ENCODE measurements at regions not wholly inside any gene's neighbourhood (a gene's known extent, or its start where the extent isn't known, plus 50 kb on each side); places are given as distances from the start of the nearest gene placed in this dataset.
"Not testable (repeated sequence)": the region's sequence is repeated elsewhere in the genome, so short reads cannot be mapped to it uniquely, and the experiment has no call there.

DNA sequence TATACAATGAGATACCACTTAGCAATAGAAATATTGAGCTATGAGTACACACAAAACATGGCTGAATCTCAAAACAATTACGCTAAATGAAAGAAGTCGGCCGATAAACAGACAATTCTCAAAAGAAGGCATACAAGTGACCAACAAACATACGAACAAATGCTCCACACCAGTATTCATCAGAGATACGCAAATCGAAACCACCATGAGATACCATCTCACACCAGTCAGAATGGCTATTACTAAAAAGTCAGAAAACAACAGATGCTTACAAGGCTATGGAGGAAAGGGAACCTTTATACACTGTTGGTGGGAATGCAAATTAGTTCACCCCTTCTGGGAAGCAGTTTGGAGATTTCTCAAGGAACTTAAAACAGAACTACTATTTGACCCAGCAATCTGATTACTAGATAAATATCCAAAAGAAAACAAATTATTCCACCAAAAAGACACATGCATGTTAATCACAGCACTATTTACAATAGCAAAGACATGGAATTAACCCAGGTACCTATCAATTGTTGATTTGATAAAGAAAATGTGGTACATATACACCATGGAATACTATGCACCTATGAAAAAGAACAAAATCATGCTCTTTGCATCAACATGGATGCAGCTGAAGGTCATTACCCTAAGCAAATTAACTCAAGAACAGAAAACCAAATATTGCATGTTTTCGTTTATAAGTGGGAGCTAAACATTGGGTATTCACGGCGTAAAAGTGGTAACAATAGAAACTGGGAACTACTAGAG lies 90.9 kb upstream of the GRAMD1B start:
- no peak for DNase-seq

DNA sequence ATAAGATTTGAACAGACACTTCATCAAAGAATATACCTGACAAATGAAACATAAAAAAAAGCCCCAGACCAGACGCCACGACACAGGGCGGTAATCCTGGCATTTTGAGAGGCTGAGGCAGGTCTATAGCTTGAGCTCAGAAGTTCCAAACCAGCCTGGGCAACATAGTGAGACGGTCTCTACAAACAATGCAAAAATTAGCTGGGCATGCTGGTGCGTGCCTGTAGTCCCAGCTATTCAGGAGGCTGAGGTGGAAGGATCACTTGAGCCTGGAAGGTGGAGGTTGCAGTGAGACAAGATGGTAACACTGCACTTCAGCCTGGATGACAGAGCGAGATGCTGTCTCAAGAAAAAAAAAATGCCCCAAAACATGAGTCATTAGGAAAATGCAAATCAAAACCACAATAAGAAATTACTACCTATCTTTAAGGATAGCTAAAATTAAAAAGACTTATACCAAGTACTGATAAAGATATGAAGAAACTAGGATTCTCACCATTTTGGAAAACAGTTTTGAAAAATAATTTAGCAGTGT lies 91.7 kb upstream of the GRAMD1B start:
- no peak for DNase-seq

DNA sequence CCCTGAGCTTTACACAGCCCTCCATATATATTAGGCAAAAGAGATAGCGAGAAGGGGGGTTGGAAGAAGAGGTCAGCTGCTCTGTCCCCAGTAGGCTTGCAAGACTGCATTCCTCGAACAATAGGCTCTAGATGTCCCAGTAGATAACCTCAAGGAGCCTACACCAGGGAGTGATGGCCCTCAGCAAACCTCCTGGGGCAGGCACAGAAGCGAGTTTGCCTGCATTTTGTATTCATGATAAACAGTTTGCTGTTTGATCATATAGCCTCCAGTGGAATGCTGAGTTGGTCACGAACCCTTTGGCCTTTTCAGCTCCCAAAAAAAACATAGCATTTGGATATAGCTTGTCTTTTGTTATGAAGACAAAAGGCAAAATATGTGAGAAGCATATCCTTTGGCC lies 95.1 kb upstream of the GRAMD1B start:
- no peak for DNase-seq

DNA sequence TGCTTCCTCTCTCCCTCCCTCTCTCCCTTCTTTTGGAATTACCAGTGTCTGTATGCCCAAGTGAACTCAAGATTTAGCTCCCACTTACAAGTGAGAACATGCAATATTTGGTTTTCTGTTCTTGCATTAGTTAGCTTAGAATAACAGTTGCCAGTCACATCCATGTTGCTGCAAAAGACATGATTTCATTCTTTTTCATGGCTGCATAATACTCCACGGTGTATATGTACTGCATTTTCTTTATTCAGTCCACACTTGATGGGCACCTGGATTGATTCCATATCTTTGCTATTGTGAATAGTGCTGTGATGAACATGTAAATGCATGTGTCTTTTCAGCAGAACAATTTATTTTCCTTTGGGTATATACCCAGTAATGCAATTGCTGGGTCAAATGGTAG lies 97.5 kb upstream of the GRAMD1B start:
- DNase-seq, result not testable (repeated sequence)

DNA sequence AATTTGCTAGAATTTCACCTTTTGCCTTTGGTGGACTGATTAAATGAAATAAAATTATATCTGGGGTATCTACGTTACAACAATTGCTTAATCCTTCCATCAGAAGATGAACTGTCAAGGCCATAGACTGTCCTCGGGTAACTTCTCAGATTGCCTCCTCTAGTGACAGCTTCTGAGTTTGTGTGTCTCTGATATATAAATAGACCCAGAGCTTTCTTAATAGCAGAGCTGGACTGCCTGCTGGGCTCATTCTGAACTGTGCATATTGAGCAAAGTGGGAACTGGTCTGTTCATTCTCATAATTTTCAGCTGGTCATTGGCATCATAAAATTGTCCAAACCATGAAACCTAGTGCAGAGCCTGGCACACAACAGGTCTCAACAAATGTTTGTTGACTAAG lies 99.1 kb upstream of the GRAMD1B start:
- no peak for DNase-seq

DNA sequence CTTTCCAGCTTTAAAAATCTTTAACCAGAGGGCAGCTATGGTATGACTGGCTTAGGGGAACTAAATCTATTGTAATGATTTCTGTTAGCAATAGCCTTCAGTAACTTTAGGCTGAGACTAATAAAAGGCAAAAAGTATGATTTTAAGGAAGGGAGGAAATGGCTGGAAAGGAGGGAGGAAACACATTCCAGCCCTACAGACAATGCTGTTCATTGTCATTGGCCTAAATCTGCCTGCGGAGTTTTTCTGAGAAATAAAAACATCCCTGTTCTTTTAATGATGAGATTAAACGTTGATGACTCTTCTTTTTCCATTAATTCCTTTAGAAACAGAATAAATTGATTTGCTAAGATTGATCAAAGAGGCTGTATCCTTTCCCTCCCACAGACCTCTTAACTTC lies 99.6 kb upstream of the GRAMD1B start:
- DNase-seq, result no peak

DNA sequence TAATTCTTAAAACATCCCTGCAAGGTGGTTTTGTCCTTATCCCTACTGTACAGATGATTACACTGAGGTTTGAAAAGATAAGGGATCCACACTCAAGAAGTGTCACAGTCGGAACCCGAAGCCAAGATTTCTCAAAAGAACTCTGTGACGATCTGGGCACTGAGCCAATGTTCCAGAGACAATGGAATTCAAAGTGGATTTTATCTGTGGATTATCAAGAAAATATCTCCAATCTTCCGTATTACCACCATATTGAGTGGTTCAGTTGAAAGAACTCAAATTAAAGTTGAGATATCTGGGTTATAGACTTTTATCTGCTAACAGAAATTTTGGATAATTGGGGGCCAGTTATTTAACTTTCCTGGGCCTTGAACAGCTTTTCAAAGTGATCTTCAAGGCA lies 100.0 kb upstream of the GRAMD1B start:
- no peak for DNase-seq

DNA sequence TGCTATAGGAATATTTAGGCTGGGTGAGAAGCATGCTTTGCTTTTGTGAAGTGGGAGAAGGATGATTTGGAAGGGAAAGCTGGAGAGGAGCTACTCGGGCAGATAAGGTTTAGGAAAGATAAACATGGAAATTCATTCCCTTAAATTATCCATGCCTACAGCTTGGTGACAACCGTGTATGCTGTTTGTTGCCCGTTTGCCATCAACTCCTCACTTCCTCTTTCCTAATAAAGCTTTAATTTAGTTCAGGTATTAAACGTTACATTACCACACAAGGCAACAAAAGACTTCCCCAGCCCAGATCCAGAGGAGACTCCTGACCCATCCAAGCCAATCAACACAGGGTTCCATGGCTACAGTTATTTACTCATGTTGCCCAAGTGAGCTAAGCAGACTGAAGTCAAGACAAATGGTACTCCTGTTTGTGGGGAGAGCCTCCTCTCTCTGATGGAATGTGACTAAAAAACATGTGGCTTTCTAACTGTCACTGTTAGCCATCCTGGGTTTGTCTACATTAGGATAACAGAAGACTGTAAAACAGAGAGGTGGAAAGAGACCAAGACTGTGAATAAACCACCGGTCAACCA lies 101.7 kb upstream of the GRAMD1B start:
- DNase-seq, result no peak

DNA sequence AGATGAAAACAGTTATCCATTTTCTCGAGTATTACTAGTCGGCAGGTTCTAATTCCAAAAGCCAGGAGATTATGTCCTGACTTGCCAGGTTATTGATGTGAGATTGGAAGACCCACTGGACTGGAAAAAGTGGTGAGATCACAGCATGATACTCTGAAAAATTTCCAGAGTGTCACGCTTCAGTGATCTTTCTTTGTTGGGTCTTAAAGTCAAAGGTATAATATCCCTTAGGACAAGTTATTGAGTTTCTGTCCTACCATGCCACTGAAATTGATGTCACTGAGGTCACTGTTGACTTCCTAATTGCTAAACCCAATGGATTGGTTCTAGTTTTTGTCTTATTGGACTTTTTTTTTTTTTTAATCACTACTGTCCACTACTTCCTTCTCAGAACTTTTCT lies 104.5 kb upstream of the GRAMD1B start:
- peak; percentile 29 for DNase-seq

DNA sequence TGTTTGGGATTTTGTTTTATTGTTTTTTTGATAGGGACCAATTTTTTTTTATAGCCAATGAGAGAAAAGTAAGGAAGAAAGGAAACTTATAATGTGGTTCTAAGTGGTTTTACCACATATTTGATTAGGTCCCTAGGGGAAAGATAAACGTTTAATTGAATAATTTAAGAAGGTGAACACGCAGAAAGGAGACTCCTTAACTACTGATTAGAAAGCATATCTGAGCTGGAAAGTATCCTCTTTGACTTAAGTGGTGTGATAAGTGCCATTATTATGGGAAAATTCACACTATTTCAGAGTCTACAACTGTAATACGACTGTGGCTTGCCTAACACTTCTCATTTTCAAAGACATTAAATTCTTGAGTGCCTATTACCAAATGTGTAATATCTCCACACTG lies 106.5 kb upstream of the GRAMD1B start:
- no peak for DNase-seq

DNA sequence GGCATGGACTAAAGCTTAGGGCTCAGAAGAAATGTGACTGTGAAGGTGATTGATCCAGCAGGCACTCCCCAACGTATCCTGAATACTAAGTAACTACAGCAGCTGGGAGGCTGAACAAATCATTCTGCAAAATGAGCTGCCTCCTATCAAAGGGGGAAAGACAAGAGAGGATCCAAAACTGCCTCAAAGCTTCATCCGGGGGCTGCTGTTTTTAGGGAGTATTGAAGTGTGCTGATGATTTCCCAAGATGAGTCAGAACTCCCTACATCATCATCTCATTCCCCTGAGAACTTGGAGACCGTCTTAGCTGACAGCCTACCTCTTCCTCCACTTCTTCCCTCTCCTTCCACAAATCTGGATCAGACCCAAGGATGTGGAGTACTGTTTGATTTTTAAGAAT lies 108.4 kb upstream of the GRAMD1B start:
- no peak for DNase-seq

DNA sequence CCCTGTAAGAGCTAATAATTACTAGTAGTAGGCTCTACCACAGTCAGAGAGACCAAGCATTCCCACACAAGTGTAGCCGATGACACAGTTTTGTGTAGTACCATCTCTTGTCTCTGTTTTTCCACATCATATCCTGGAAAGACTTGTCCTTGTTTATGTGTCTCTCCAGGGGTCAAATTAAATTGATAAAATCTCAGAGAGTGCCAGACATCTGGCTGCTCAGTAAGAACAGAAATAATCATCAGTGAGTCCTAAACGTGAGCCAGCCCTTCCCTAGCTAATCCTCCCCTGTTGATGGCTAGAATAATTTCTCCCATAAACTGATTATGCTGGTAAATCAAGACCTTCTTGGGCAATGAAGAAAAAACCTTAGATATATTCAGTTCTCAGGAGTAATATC lies 111.4 kb upstream of the GRAMD1B start:
- no peak for DNase-seq

DNA sequence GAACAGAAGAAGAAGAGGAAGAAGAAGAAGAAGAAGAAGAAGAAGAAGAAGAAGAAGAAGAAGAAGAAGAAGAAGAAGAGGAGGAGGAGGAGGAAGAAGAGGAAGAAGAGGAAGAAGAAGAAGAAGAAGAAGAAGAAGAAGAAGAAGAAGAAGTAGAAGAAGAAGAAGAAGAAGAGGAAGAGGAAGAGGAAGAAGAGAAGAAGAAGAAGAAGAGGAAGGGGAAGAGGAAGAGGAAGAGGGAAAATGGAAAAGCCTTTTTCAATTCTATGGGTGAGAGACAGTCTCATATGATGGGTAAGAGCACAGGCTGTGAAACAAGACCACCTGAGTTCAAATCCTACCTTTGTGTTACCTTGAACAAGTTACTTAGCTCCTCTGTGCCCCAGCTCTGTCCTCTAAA lies 111.9 kb upstream of the GRAMD1B start:
- not testable (repeated sequence) for DNase-seq

DNA sequence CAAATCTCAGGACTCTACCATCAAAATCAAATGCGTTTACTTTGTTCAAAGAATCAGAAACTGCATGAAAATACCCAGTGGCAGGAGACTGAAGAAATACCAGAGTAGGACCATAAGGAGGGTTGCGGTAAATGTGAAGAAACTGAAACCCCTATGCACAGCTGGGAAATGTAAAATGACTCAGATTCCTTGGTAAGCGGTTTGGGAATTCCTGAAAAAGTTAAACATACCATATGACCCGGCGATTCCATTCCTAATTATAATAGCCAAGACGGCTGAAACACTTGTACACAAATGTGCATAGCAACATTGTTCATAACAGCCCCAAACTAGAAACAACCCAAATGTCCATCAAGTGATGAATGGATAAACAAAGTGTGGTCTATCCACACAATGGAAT lies 114.1 kb upstream of the GRAMD1B start:
- DNase-seq, result peak; percentile 35

DNA sequence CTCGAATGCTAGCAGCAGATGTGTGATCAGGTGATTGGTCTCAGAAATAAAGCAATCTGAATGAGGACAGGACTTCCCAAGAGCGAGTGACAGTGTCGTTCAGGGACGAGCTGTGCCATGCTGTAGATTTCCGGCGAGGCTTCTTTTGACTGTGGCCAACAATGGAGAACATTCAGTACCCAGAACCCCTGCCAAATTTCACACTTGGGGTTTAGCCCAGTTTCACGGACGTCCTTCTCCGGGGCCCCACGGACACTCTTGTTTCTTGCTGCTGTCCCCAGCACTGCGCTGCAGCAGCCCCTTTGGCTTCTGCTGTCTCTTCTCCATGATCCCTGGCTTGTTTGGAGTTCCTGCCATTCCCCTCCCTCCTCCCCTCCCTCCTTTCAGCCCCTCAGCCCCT lies 115.1 kb upstream of the GRAMD1B start:
- no peak for DNase-seq

DNA sequence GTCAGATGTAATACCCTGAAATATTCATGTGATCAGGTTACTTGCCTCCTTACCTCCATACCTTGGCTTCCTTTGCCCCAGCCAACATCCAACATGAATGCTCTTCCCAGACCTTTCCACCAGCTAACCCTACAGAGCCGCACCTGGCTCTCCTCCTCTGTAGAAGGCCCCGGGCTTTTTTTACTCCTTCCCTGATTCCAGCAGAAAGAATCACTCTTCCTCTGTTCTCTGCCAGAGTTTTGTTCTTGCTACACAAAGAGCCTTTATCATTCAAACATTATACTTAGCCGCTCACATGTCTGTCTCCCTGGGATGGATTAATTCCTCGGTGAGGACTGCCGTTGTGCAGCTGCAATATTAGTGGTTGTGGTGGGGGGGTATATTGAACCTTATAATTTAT lies 116.8 kb upstream of the GRAMD1B start:
- DNase-seq, result no peak

DNA sequence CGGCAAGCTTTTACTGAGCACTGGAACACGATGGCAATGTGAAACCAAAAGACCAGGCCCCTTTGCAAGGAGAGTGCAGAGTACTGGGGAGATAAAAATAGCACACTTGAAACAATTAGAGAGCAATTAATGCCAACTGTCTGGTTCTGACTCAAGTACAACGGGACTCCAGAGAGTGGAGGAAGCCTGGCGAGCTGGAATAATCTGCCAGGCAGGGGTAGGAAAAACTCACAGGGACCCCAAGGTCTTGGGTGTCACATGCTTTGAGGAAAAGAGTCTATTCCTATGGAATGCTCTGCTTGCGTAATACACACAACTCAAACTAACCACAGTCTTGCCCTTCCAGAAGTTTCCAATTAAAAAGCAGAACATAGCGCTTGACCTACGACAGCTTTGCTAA lies 113.0 kb upstream of the CLMP start:
- DNase-seq, result peak; percentile 8

DNA sequence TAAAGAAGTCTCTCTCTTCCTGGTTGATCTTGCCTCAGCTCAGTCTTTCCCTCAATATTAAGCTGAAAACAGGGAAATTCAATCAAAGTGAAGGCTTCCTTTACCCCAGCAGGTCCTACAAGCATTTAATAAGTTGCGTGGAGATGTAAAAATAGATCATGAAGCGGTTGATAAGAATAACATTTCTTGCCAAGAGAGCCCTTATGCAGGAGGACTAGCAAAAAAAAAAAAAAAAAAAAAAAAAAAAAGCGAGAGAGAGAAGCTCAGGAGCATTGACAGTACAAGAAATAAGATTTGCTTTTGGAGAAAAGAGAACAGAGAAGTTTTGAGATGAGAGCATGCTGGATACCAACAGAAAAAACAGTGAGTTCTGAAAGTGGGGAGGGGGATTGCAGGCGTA lies 112.2 kb upstream of the CLMP start:
- DNase-seq, result no peak

DNA sequence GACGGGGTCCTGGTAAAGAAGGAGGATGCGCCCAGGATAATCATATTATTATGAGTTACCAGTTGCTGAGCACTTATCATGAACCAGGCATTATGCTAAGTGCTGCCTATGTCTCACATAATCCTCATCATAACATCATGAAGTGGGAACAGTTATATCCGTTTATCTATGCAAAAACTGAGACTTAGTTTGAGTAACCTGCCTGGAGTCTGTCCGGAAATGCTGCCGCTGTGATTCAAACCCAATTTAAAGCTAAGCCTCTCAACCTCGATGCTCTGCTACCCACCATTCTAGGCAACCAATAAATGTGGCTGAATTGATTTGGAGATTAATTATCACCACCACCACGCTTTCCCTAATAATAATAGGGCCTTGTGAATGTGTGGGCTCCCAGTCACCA lies 111.5 kb upstream of the CLMP start:
- DNase-seq, result no peak

DNA sequence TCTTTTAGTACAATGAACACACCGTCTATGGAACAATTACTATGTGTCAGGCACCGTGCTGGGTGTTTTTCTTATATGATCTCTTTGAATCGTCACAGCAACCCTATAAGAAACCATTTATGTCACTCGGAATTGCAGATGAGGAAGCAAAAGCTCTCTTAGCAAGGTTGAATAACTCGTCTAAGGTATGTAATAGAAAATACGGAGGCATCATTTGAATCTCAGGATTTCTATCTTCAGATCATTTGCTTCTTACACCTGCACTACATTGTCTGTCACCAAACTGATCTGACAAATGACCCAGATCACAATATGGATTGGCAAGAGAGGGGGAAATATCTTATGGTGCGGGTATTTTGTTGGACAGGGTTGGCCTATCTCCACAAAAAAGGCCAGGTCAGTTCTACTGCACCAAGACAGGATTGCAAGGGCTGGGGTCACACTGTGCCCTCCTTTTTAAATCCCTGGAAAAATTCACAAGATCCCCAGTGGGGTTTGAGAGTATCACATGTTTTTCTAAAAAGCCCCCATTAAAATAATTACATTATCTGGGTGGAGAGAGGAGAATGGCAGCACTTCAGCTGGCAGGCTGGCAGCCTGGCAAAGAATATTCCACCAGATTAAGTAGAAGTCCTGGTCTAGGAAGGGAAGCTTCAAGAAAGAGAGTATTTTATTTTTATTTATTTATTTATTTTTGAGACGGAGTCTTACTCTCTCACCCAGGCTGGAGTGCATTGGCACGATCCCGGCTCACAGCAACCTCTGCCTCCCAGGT lies 110.7 kb upstream of the CLMP start:
- no peak for DNase-seq

DNA sequence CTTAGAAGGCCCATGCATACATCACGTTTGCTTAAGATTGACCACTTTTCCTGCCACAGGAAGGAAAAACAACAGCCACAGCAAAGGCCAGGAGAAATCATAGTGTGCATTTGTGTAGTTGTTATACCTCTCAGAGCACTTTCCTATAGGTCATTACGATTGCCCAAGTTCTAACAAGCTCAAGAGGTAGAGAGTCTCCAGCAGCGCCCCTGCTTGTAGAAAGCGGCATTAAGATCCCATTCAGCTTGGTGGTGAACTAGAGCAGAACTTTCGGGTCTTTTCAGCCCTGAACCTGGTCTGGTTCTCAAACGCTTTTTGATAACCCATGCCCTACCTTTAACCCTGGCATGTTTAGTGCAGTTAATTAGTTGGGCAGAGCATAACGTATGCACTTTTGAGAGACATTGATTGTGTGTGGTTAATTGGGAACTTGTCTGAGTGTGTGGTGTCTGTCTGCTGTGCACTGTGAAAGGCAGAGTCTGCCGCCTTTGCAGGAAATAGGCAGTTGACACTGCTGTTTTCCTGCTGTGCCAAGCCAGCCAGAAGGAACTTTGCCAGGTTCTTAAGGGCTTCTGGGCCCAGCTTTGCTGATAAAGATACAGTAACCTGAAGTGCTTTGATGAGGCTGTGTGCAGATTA lies 109.9 kb upstream of the CLMP start:
- no peak for DNase-seq

DNA sequence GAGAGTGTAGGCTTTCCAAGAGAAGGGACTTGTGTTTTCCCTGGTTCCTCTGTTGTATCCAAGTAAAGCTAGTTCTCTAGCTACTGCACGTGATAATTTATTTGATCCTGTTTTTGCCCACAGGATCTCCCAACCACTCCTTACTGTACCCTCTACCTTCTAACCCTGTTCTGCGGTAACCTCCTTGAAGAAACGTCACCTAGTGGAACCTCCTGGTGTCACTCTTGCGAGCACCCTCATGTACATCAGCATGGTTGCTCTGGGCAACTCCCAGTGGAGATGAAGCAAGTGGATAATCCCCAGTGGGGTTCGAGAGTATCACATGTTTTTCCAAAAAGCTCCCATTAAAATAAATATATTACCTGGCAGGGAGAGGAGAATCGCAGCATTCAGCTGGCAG lies 108.9 kb upstream of the CLMP start:
- DNase-seq, result no peak

DNA sequence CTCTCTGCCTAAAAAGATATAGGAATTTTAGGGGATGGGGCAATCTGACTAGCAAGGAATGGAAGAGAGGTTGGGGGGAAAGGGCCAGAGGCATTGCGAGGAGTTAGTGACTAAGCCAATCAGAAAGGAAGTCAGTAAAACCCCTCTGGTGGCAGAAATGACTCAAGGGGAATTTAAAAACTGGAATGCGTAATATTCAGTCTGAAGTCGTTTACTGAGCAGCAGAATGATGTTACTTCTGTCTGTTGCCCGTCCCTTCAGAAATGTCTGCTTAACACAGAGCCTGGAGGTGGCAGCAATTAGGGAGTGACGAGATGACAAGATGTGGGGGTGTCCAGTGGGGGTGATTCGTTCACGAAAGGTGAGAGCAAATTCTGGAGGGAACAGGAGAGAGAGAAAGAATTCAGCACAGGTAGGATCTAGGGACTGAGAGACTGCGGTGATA lies 107.7 kb upstream of the CLMP start:
- peak; percentile 86 for DNase-seq

Measured in suppressor macrophage treated with lipopolysaccharide for 4 hours (primary cell).